Endothelial cell of umbilical vein (primary cell): ENCODE measurements at regions not wholly inside any gene's neighbourhood (a gene's known extent, or its start where the extent isn't known, plus 50 kb on each side); places are given as distances from the start of the nearest gene placed in this dataset.

Source experiments
- BruUV-seq: library from RNA; stranded (reverse); fragments of 400-500 nt; replicated peaks from 2 replicates; lab custom pipeline; 2021; lab: Mats Ljungman, UMichigan
- CTCF ChIA-PET: fragments of 300-600, 350-600 bp; sonication (Branson Sonifier 250); formaldehyde crosslinking; loops from one replicate; lab custom pipeline; 2021; ENCODE audit warnings: antibody characterized with exemption, inconsistent platforms; lab: Charles Lee
- POLR2A ChIA-PET: fragments of 300-600, 350-600 bp; sonication (Branson Sonifier 250); formaldehyde crosslinking; loops from one replicate; lab custom pipeline; 2021; ENCODE audit warnings: antibody characterized with exemption, inconsistent platforms; lab: Charles Lee
- DNase-seq: peaks from one replicate; pipeline ENCODE4 v3.0.0-alpha.2; 2011; ENCODE audit warnings: low read depth, low spot score
- FAIRE-seq: peaks from 2 replicates; lab custom pipeline; 2011; peaks lifted over from hg19 to GRCh38; lab: Jason Lieb, UNC
- H2AFZ ChIP-seq: 2 replicates; pipeline ENCODE4 v1.6.0; 2012; ENCODE audit warnings: low read depth, low read length, control low read depth, inconsistent platforms
- H3K27ac ChIP-seq: 2 replicates; pipeline ENCODE4 v1.5.1; 2011; ENCODE audit warnings: low read depth, mild to moderate bottlenecking, control low read depth, low read length, moderate library complexity; ENCODE audit not compliant: insufficient read depth
- H3K27me3 ChIP-seq, 2 experiments: 2 replicates each; pipeline versions ENCODE4 v1.6.0 to v1.6.1; 2011; ENCODE audit warnings: low read length in 2 of 2, mixed read lengths in 1 of 2; ENCODE audit not compliant: control insufficient read depth in 2 of 2, insufficient read depth in 2 of 2
- H3K36me3 ChIP-seq, 2 experiments: 2 replicates in 1 of 2; 3 replicates in 1 of 2; pipeline ENCODE4 v1.5.1; 2011; ENCODE audit warnings: low read length in 2 of 2, mild to moderate bottlenecking in 1 of 2, moderate library complexity in 1 of 2; ENCODE audit not compliant: control insufficient read depth in 2 of 2, insufficient read depth in 2 of 2; ENCODE audit errors: extremely low read depth in 1 of 2
- H3K4me1 ChIP-seq: 3 replicates; pipeline ENCODE4 v1.5.1; 2011; ENCODE audit warnings: mild to moderate bottlenecking, low read length; ENCODE audit not compliant: control insufficient read depth, insufficient read depth; ENCODE audit errors: extremely low read depth
- H3K4me2 ChIP-seq: 2 replicates; pipeline ENCODE4 v1.6.1; 2011; ENCODE audit warnings: low read length, control low read depth, mixed read lengths; ENCODE audit not compliant: insufficient read depth
- H3K4me3 ChIP-seq, 3 experiments: fragments of 200-600 bp in 1 of 3; sonication (generic), shearing (Covaris generic) in 1 of 3; replicated peaks in 1 of 3; 2 replicates each; pipeline ENCODE4 v1.5.1; 2011 to 2016; ENCODE audit warnings: control low read depth in 3 of 3, low read length in 3 of 3, mild to moderate bottlenecking in 2 of 3, inconsistent platforms in 1 of 3, low read depth in 1 of 3, moderate library complexity in 1 of 3; ENCODE audit not compliant: insufficient read depth in 1 of 3
- H3K79me2 ChIP-seq: 2 replicates; pipeline ENCODE4 v1.6.0; 2012; ENCODE audit warnings: low read length, inconsistent platforms; ENCODE audit not compliant: control insufficient read depth, insufficient read depth
- H3K9ac ChIP-seq: replicated peaks from 2 replicates; pipeline ENCODE3; 2011; ENCODE audit warnings: low read length, control low read depth; ENCODE audit not compliant: insufficient read depth; ENCODE audit errors: extremely low read depth
- H3K9me1 ChIP-seq: replicated peaks from 3 replicates; pipeline ENCODE4 v1.6.0; 2011; ENCODE audit warnings: mild to moderate bottlenecking, low read length; ENCODE audit not compliant: control insufficient read depth, insufficient read depth; ENCODE audit errors: extremely low read depth
- H3K9me3 ChIP-seq: replicated peaks from 2 replicates; pipeline ENCODE4 v1.5.1; 2012; ENCODE audit warnings: low read length, inconsistent platforms; ENCODE audit not compliant: control insufficient read depth, insufficient read depth
- H4K20me1 ChIP-seq: replicated peaks from 2 replicates; pipeline ENCODE3; 2011; ENCODE audit warnings: mild to moderate bottlenecking, low read length; ENCODE audit not compliant: control insufficient read depth, insufficient read depth; ENCODE audit errors: extremely low read depth
- EZH2 ChIP-seq: IDR thresholded peaks from 2 replicates; pipeline ENCODE4 v1.6.1; 2012; ENCODE audit warnings: borderline replicate concordance, low read depth, mild to moderate bottlenecking, moderate library complexity, low read length, inconsistent platforms; ENCODE audit not compliant: severe bottlenecking
- FOS ChIP-seq: IDR thresholded peaks from 2 replicates; pipeline ENCODE4 v1.6.1; 2011; ENCODE audit warnings: mild to moderate bottlenecking, low read length, moderate library complexity, borderline replicate concordance; ENCODE audit not compliant: insufficient read depth
- GATA2 ChIP-seq: IDR thresholded peaks from 2 replicates; pipeline ENCODE4 v1.7.0; 2011; ENCODE audit warnings: low read depth, mild to moderate bottlenecking, moderate library complexity, mixed read lengths, low read length; ENCODE audit not compliant: insufficient read length, insufficient read depth
- JUN ChIP-seq: IDR thresholded peaks from 2 replicates; pipeline ENCODE4 v1.6.1; 2011; ENCODE audit warnings: borderline replicate concordance, low read depth; ENCODE audit not compliant: insufficient read length, insufficient read depth
- MYC ChIP-seq: IDR thresholded peaks from one replicate; pipeline ENCODE4 v1.6.1; 2011; ENCODE audit warnings: mild to moderate bottlenecking, low read depth, low read length
- POLR2A ChIP-seq: IDR thresholded peaks from 2 replicates; pipeline ENCODE4 v1.6.1; 2012; ENCODE audit warnings: low read depth, mild to moderate bottlenecking, control low read depth, low read length
- POLR2AphosphoS5 ChIP-seq: IDR thresholded peaks from 2 replicates; pipeline ENCODE4 v1.6.1; 2012; ENCODE audit warnings: low read depth, mild to moderate bottlenecking, control low read depth, low read length, moderate library complexity; ENCODE audit not compliant: insufficient read depth
- dilution Hi-C: fragments of 300-500 bp; cut with MboI; formaldehyde crosslinking; loops from one replicate; pipeline ENCODE4 v1.15.0; 2019; ENCODE audit warnings: low sequenced_read_pairs; ENCODE audit not compliant: extremely low pct_ligation_motif_present
- intact Hi-C: fragments of 100-400 bp; cut with micrococcal nuclease; formaldehyde crosslinking; loops from one replicate; pipeline ENCODE4 v1.10.0; 2022
- TF ChIP-seq, protein P1 (sequence below): IDR thresholded peaks from 2 replicates; pipeline ENCODE4 v1.6.1; 2011; ENCODE audit not compliant: insufficient read depth, insufficient read length
- TF ChIP-seq, protein P2 (sequence below), 2 donors: IDR thresholded peaks; 1 replicate in 1 of 2; 2 replicates in 1 of 2; pipeline ENCODE4 v1.5.1; 2011; ENCODE audit warnings: low read length in 2 of 2, mild to moderate bottlenecking in 2 of 2, moderate library complexity in 2 of 2, control low read depth in 1 of 2, inconsistent platforms in 1 of 2, low read depth in 1 of 2; ENCODE audit not compliant: insufficient read depth in 1 of 2; ENCODE audit errors: extremely low read depth in 1 of 2

- no peak overlapping the region for H3K9ac ChIP-seq
- intact Hi-C loops, result no loop called here
- no peaks in the 10 kb centered on the region for H3K27me3 ChIP-seq
- DNase-seq (no peak), FAIRE-seq (no peak)
- no peak overlapping the region for H3K27ac ChIP-seq
- no peaks in the 10 kb centered on the region for H3K36me3 ChIP-seq
- H3K9me1 ChIP-seq, result no peaks in the 10 kb centered on the region
- H3K4me1 ChIP-seq, result peaks cover 7% of the 10 kb centered on the region
- no peak overlapping the region for H3K4me2 ChIP-seq
- dilution Hi-C loops, result no loop called here
- no peak overlapping the region for H2AFZ ChIP-seq
- H3K79me2 ChIP-seq, result no peaks in the 10 kb centered on the region
- no peak for TF ChIP-seq FOS
- no peak for TF ChIP-seq POLR2AphosphoS5
- TF ChIP-seq POLR2A, result no peak
- no peak for TF ChIP-seq EZH2
- TF ChIP-seq GATA2, result no peak
- no peak for TF ChIP-seq MYC
- TF ChIP-seq, protein P1, sequence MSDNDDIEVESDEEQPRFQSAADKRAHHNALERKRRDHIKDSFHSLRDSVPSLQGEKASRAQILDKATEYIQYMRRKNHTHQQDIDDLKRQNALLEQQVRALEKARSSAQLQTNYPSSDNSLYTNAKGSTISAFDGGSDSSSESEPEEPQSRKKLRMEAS, result no peak
- no peak overlapping the region for H3K4me3 ChIP-seq
- ChIA-PET POLR2A (no interaction called here), CTCF (interaction anchor here (0.9 to 1.3 kb wide), 2 partner anchors 9 to 10 kb away, joined by 3 to 4 read pairs; no protein-coding TSS in a partner anchor)
- no TSS peak for BruUV-seq
- H3K9me3 ChIP-seq, result no peaks in the 10 kb centered on the region
- no peaks in the 10 kb centered on the region for H4K20me1 ChIP-seq
Measured at GRCh38 chr1:219433496-219434131, 179.3 kb downstream of the ZC3H11B start.

DNA sequence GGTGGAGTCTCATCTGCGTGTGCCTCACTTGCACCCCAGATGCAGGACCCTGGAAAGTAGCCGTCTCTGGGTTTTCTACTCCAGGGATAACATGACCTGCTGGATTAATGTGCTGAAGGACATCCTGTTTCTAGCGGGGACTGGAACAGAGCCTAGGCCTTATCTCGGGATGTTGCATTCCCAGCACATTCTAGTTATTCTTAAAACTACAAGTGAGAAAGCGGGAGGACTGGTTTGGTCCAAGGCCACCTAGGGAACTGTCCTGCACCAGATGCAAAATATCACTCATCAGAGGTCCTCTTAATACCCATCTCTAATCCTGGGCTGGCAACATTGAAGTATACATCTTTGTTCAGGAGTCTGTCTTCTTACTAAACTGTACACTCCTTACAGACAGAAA is 179.9 kb downstream of the ZC3H11B start:
- Histone ChIP-seq H3K27me3 (no peaks in the 10 kb centered on the region), H3K4me2 (no peak overlapping the region), H3K4me3 (no peak overlapping the region), H3K36me3 (no peaks in the 10 kb centered on the region), H3K9me3 (no peaks in the 10 kb centered on the region), H3K4me1 (peaks cover 7% of the 10 kb centered on the region), H3K9ac (no peak overlapping the region), H3K79me2 (no peaks in the 10 kb centered on the region), H3K27ac (no peak overlapping the region), H3K9me1 (no peaks in the 10 kb centered on the region), H2AFZ (no peak overlapping the region), H4K20me1 (no peaks in the 10 kb centered on the region)
- intact Hi-C loops, result no loop called here
- ChIA-PET POLR2A (no interaction called here), CTCF (interaction anchor here (0.9 to 1.3 kb wide), 2 partner anchors 8 to 11 kb away, joined by 3 to 4 read pairs; no protein-coding TSS in a partner anchor)
- FAIRE-seq, result peak; percentile 37
- no peak for DNase-seq
- no TSS peak for BruUV-seq
- TF ChIP-seq POLR2A (no peak), POLR2AphosphoS5 (no peak), MYC (no peak), JUN (no peak), EZH2 (no peak), FOS (no peak), GATA2 (no peak)
- TF ChIP-seq, protein P1, result no peak
- TF ChIP-seq, protein P2, sequence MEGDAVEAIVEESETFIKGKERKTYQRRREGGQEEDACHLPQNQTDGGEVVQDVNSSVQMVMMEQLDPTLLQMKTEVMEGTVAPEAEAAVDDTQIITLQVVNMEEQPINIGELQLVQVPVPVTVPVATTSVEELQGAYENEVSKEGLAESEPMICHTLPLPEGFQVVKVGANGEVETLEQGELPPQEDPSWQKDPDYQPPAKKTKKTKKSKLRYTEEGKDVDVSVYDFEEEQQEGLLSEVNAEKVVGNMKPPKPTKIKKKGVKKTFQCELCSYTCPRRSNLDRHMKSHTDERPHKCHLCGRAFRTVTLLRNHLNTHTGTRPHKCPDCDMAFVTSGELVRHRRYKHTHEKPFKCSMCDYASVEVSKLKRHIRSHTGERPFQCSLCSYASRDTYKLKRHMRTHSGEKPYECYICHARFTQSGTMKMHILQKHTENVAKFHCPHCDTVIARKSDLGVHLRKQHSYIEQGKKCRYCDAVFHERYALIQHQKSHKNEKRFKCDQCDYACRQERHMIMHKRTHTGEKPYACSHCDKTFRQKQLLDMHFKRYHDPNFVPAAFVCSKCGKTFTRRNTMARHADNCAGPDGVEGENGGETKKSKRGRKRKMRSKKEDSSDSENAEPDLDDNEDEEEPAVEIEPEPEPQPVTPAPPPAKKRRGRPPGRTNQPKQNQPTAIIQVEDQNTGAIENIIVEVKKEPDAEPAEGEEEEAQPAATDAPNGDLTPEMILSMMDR (IDR thresholded peaks at IDR 0.05; ENCODE audit: extremely low read depth in 1 of 2, insufficient read depth in 1 of 2, low read depth in 1 of 2, low read length in 2 of 2), result no peak
- dilution Hi-C loops, result no loop called here
